RWPE2 (cell line): ENCODE measurements at regions not wholly inside any gene's neighbourhood (a gene's known extent, or its start where the extent isn't known, plus 50 kb on each side); places are given as distances from the start of the nearest gene placed in this dataset.

Experiments
- ATAC-seq: fragments of 200-7000 bp; cut with Tn5 transposase; 3 replicates; pipeline ENCODE4 v1.9.1; 2021; ENCODE audit warnings: low read depth
- DNase-seq: peaks from one replicate; pipeline ENCODE4 v3.0.0-alpha.2; 2020; ENCODE audit warnings: low spot score
- H3K27ac ChIP-seq: fragments of 450-650 bp; 2 replicates; pipeline ENCODE4 v1.5.1; 2017; ENCODE audit warnings: mild to moderate bottlenecking; ENCODE audit not compliant: poor library complexity, severe bottlenecking
- H3K27me3 ChIP-seq: fragments of 250-450 bp; sonication (Bioruptor Pico); 2 replicates; pipeline ENCODE4 v1.5.1; 2021; ENCODE audit warnings: mild to moderate bottlenecking, moderate library complexity; ENCODE audit not compliant: insufficient read depth, poor library complexity, severe bottlenecking
- H3K36me3 ChIP-seq: fragments of 250-450 bp; sonication (Bioruptor Pico); 2 replicates; pipeline ENCODE4 v1.5.1; 2020; ENCODE audit warnings: low read depth, mild to moderate bottlenecking, moderate library complexity
- H3K4me1 ChIP-seq: fragments of 250-450 bp; sonication (Bioruptor Pico); 2 replicates; pipeline ENCODE4 v1.5.1; 2021; ENCODE audit warnings: mild to moderate bottlenecking, moderate library complexity; ENCODE audit not compliant: insufficient read depth, poor library complexity, severe bottlenecking
- H3K4me3 ChIP-seq: fragments of 250-450 bp; sonication (Bioruptor Pico); 2 replicates; pipeline ENCODE4 v1.5.1; 2021; ENCODE audit warnings: mild to moderate bottlenecking, moderate library complexity; ENCODE audit not compliant: severe bottlenecking
- H3K9me3 ChIP-seq: fragments of 250-450 bp; sonication (Bioruptor Pico); 2 replicates; pipeline ENCODE4 v1.5.1; 2021; ENCODE audit warnings: mild to moderate bottlenecking, moderate library complexity; ENCODE audit not compliant: severe bottlenecking
- TF ChIP-seq, protein P1 (sequence below): fragments of 450-650 bp; IDR thresholded peaks from one replicate; pipeline ENCODE4 v1.5.1; 2017; ENCODE audit warnings: mild to moderate bottlenecking, moderate library complexity; ENCODE audit not compliant: poor library complexity, severe bottlenecking

GRCh38 chr4:92252846-92253245 lies 50.9 kb upstream of the GRID2 start:
- Histone ChIP-seq H3K4me1 (no peaks in the 10 kb centered on the region), H3K27me3 (no peaks in the 10 kb centered on the region), H3K36me3 (no peaks in the 10 kb centered on the region), H3K27ac (no peak overlapping the region), H3K9me3 (no peaks in the 10 kb centered on the region), H3K4me3 (no peak overlapping the region)
- ATAC-seq = no peak
- DNase-seq = no peak
- TF ChIP-seq, protein P1, sequence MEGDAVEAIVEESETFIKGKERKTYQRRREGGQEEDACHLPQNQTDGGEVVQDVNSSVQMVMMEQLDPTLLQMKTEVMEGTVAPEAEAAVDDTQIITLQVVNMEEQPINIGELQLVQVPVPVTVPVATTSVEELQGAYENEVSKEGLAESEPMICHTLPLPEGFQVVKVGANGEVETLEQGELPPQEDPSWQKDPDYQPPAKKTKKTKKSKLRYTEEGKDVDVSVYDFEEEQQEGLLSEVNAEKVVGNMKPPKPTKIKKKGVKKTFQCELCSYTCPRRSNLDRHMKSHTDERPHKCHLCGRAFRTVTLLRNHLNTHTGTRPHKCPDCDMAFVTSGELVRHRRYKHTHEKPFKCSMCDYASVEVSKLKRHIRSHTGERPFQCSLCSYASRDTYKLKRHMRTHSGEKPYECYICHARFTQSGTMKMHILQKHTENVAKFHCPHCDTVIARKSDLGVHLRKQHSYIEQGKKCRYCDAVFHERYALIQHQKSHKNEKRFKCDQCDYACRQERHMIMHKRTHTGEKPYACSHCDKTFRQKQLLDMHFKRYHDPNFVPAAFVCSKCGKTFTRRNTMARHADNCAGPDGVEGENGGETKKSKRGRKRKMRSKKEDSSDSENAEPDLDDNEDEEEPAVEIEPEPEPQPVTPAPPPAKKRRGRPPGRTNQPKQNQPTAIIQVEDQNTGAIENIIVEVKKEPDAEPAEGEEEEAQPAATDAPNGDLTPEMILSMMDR = no peak

- DNase-seq (no peak), ATAC-seq (no peak)
- H3K27me3 ChIP-seq = no peaks in the 10 kb centered on the region
- TF ChIP-seq, protein P1 = no peak
- no peaks in the 10 kb centered on the region for H3K36me3 ChIP-seq
- H3K27ac ChIP-seq = no peak overlapping the region
- no peaks in the 10 kb centered on the region for H3K4me1 ChIP-seq
- H3K4me3 ChIP-seq = no peak overlapping the region
- H3K9me3 ChIP-seq = no peaks in the 10 kb centered on the region
Measured at GRCh38 chr4:92253550-92253949, 50.2 kb upstream of the GRID2 start.
